ENCODE measurements at regions not wholly inside any gene's neighbourhood (a gene's known extent, or its start where the extent isn't known, plus 50 kb on each side); places are given as distances from the start of the nearest gene placed in this dataset.

DNA sequence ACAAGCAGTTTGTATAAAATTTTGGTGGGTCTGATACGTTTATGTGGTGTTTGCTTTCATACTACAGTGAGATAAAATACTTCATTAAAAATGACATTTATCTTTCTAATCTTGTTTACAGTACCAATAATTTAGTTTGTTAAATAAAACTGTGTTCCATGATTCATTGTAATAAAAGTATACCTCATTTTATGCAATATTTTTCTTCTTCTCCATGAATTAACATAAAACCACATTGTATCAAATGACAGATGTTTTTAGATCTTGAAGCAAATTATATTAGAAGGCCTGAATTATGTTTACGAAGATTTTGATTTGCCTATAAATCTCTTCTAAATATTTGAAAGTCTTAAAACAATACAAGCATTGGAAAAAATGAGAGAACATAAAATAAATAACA, 1443.0 kb upstream of the CDH6 start:
- no peak for DNase-seq (ENCODE audit: low spot score)
- Histone ChIP-seq H3K27ac (ENCODE audit: low read depth, low read length, poor library complexity, severe bottlenecking) (no peak overlapping the region), H3K9me3 (ENCODE audit: low read length) (0 out of 2 replicates have a peak, but pooled peaks cover 4% of the 10 kb centered on the region), H3K79me2 (ENCODE audit: insufficient read depth, low read depth, low read length) (no peaks in the 10 kb centered on the region), H3K4me3 (ENCODE audit: low read depth, low read length, poor library complexity, severe bottlenecking) (no peak overlapping the region), H3K4me2 (ENCODE audit: low read length) (no peak overlapping the region), H3K36me3 (ENCODE audit: insufficient read depth, low read length) (no peaks in the 10 kb centered on the region), H4K20me1 (ENCODE audit: insufficient read depth, low read length) (no peaks in the 10 kb centered on the region), H3K9me2 (ENCODE audit: insufficient read depth, low read length) (no peaks in the 10 kb centered on the region), H3K4me1 (ENCODE audit: insufficient read depth, low read length, poor library complexity, severe bottlenecking) (no peaks in the 10 kb centered on the region), H2AFZ (ENCODE audit: low read length) (no peak overlapping the region)
- POLR2A ChIA-PET, result no interaction called here
- no TSS peak for BruUV-seq (replicated peaks)
- intact Hi-C loops (cut with micrococcal nuclease; ENCODE audit: unreplicated experiment), result no loop called here
- TF ChIP-seq EZH2phosphoT487 (IDR thresholded peaks at IDR 0.05; ENCODE audit: borderline replicate concordance, low read depth, low read length), result no peak
- TF ChIP-seq, protein P1, sequence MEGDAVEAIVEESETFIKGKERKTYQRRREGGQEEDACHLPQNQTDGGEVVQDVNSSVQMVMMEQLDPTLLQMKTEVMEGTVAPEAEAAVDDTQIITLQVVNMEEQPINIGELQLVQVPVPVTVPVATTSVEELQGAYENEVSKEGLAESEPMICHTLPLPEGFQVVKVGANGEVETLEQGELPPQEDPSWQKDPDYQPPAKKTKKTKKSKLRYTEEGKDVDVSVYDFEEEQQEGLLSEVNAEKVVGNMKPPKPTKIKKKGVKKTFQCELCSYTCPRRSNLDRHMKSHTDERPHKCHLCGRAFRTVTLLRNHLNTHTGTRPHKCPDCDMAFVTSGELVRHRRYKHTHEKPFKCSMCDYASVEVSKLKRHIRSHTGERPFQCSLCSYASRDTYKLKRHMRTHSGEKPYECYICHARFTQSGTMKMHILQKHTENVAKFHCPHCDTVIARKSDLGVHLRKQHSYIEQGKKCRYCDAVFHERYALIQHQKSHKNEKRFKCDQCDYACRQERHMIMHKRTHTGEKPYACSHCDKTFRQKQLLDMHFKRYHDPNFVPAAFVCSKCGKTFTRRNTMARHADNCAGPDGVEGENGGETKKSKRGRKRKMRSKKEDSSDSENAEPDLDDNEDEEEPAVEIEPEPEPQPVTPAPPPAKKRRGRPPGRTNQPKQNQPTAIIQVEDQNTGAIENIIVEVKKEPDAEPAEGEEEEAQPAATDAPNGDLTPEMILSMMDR (conservative IDR thresholded peaks at IDR 0.05; ENCODE audit: low read length), result no peak
- CTCF ChIA-PET (ENCODE audit: unreplicated experiment), result no interaction called here

- Histone ChIP-seq H3K27ac (ENCODE audit: low read depth, low read length, poor library complexity, severe bottlenecking) (no peak overlapping the region), H3K4me3 (ENCODE audit: low read depth, low read length, poor library complexity, severe bottlenecking) (no peak overlapping the region), H3K9me2 (ENCODE audit: insufficient read depth, low read length) (no peaks in the 10 kb centered on the region), H3K36me3 (ENCODE audit: insufficient read depth, low read length) (no peaks in the 10 kb centered on the region), H3K4me1 (ENCODE audit: insufficient read depth, low read length, poor library complexity, severe bottlenecking) (no peaks in the 10 kb centered on the region), H3K4me2 (ENCODE audit: low read length) (no peak overlapping the region), H3K9me3 (ENCODE audit: low read length) (no peaks in the 10 kb centered on the region), H2AFZ (ENCODE audit: low read length) (no peak overlapping the region), H4K20me1 (ENCODE audit: insufficient read depth, low read length) (no peaks in the 10 kb centered on the region), H3K79me2 (ENCODE audit: insufficient read depth, low read depth, low read length) (no peaks in the 10 kb centered on the region)
- BruUV-seq (replicated peaks), result no TSS peak
- intact Hi-C loops (cut with micrococcal nuclease; ENCODE audit: unreplicated experiment), result no loop called here
- TF ChIP-seq EZH2phosphoT487 (IDR thresholded peaks at IDR 0.05; ENCODE audit: borderline replicate concordance, low read depth, low read length), result no peak
- TF ChIP-seq, protein P1 (conservative IDR thresholded peaks at IDR 0.05; ENCODE audit: low read length), result no peak
- no peak for DNase-seq (ENCODE audit: low spot score)
- CTCF ChIA-PET (ENCODE audit: unreplicated experiment), result no interaction called here
- POLR2A ChIA-PET, result no interaction called here
Measured at GRCh38 chr5:29744618-29745017, 1448.9 kb upstream of the CDH6 start.

DNA sequence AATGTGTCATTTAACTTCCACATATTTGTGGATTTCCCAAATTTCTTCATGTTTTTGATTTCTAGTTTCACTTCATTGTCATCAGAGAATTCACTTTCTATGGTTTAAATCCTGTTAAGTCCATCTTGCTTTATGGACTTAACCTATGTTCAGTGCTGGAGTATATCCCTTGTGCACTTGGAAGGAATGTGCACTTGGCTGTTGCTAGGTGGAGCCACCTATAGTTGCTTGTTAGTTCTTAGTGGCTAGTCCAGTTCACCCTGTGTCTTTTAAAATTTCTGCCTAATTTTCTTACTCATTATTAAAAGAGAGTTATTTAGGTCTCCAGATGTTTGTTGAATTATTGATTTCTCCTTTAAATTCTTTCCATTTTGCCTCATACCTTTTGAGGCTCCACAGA, 1472.5 kb upstream of the CDH6 start:
- Histone ChIP-seq H3K4me2 (ENCODE audit: low read length) (no peak overlapping the region), H3K36me3 (ENCODE audit: insufficient read depth, low read length) (no peaks in the 10 kb centered on the region), H3K27ac (ENCODE audit: low read depth, low read length, poor library complexity, severe bottlenecking) (no peak overlapping the region), H3K4me1 (ENCODE audit: insufficient read depth, low read length, poor library complexity, severe bottlenecking) (no peaks in the 10 kb centered on the region), H3K9me3 (ENCODE audit: low read length) (no peaks in the 10 kb centered on the region), H2AFZ (ENCODE audit: low read length) (no peak overlapping the region), H4K20me1 (ENCODE audit: insufficient read depth, low read length) (no peaks in the 10 kb centered on the region), H3K4me3 (ENCODE audit: low read depth, low read length, poor library complexity, severe bottlenecking) (no peak overlapping the region), H3K9me2 (ENCODE audit: insufficient read depth, low read length) (no peaks in the 10 kb centered on the region), H3K79me2 (ENCODE audit: insufficient read depth, low read depth, low read length) (no peaks in the 10 kb centered on the region)
- no TSS peak for BruUV-seq (replicated peaks)
- TF ChIP-seq EZH2phosphoT487 (IDR thresholded peaks at IDR 0.05; ENCODE audit: borderline replicate concordance, low read depth, low read length), result no peak
- TF ChIP-seq, protein P1 (conservative IDR thresholded peaks at IDR 0.05; ENCODE audit: low read length), result no peak
- ChIA-PET CTCF (ENCODE audit: unreplicated experiment) (no interaction called here), POLR2A (no interaction called here)
- no peak for DNase-seq (ENCODE audit: low spot score)
- intact Hi-C loops (cut with micrococcal nuclease; ENCODE audit: unreplicated experiment), result no loop called here

Data from OCI-LY7 (cell line).